GM19035 (cell line): ENCODE measurements at regions not wholly inside any gene's neighbourhood (a gene's known extent, or its start where the extent isn't known, plus 50 kb on each side); places are given as distances from the start of the nearest gene placed in this dataset.
A peak's percentile ranks its signal among the peaks of the same experiment; 100 is the strongest.

Experiments
- ATAC-seq: cut with Tn5 transposase; IDR thresholded peaks from one replicate; pipeline ENCODE4 v1.9.1; 2021; ENCODE audit not compliant: unreplicated experiment

- ATAC-seq, result peak; percentile 70
Observed at GRCh38 chr20:50338479-50339391, 148.1 kb downstream of the CEBPB start.

GRCh38 chr20:50339466-50339901 lies 148.9 kb downstream of the CEBPB start:
- ATAC-seq, result no peak

- ATAC-seq, result no peak
Observed at GRCh38 chr20:50340541-50340940, 149.9 kb downstream of the CEBPB start.

- no peak for ATAC-seq
Observed at GRCh38 chr20:50341050-50341449, 150.4 kb downstream of the CEBPB start.

- no peak for ATAC-seq
Observed at GRCh38 chr20:50341880-50342637, 151.4 kb downstream of the CEBPB start.

GRCh38 chr20:50342638-50343102 lies 152.0 kb downstream of the CEBPB start:
- ATAC-seq, result no peak

GRCh38 chr20:50343125-50343489 lies 152.5 kb downstream of the CEBPB start:
- ATAC-seq, result no peak

- no peak for ATAC-seq
Observed at GRCh38 chr20:50343490-50344179, 153.0 kb downstream of the CEBPB start.

GRCh38 chr20:50344232-50345071 lies 153.8 kb downstream of the CEBPB start:
- ATAC-seq, result no peak

- no peak for ATAC-seq
Observed at GRCh38 chr20:50345712-50346373, 155.2 kb downstream of the CEBPB start.

GRCh38 chr20:50346374-50347283 lies 156.0 kb downstream of the CEBPB start:
- ATAC-seq, result no peak

- no peak for ATAC-seq
Observed at GRCh38 chr20:50347284-50348063, 156.8 kb downstream of the CEBPB start.

GRCh38 chr20:50348096-50348495 lies 157.5 kb downstream of the CEBPB start:
- ATAC-seq, result no peak

GRCh38 chr20:50350510-50351249 lies 159.5 kb upstream of the PTPN1 start:
- no peak for ATAC-seq

GRCh38 chr20:50351541-50351940 lies 158.6 kb upstream of the PTPN1 start:
- ATAC-seq, result no peak

- ATAC-seq, result no peak
Observed at GRCh38 chr20:50353289-50353961, 156.8 kb upstream of the PTPN1 start.
